ENCODE measurements at regions not wholly inside any gene's neighbourhood (a gene's known extent, or its start where the extent isn't known, plus 50 kb on each side); places are given as distances from the start of the nearest gene placed in this dataset.
"Not testable (repeated sequence)": the region's sequence is repeated elsewhere in the genome, so short reads cannot be mapped to it uniquely, and the experiment has no call there.

DNA sequence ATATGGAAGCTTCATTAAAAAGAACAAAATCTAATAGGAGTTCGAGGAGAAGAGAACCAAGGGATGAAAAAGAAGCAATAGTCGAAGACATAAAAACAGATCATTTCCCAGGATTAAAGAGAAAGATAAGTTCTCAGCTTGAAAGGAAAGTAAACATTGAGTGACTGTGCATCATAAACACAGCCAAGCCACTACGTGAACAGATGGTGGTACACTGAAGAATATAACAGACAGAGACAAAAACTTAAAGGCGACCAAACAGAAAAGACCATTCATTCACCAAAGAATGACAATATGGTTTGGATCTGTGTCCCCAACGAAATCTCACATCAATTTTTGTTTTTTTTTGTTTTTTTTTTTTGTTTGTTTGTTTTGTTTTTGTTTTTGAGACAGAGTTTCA is 210.8 kb upstream of the LINGO1 start:
- DNase-seq, result no peak

DNA sequence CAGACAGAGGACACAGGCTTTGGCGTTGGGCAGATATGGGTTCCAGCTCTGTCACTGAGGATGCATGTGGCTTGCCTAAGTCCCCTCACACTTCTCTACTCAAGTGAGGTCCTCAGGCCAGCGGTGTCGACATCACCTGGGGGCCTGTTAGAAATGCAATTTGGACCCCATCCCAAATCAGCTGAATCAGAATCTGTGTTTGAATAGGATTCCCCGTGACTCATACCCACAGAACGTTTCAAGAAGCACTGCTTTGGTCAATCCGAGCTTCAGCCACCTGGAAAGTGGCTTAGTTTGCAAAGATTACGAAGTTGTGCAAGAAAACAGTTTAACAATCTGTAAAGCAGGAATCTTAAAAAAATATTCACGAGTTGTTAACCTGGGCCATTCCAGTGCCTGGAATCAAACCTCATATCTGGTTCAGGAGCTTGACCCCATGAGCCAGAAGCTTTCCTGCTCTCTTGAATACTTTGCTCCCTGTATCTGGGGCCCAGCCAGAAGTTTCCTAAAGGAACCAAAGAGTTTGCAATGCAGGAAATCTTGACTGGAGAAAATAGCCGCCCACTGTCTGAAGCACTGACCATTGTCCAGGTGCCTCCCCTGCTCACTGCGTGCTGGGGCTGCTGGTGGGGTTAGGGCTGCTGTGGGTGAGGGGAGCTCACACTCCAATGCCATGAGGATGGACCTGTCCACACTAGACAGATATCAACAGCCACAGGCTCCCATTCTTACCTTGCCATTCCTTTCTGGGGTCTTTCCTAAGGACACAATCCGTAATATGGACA is 208.5 kb upstream of the LINGO1 start:
- DNase-seq, result no peak

DNA sequence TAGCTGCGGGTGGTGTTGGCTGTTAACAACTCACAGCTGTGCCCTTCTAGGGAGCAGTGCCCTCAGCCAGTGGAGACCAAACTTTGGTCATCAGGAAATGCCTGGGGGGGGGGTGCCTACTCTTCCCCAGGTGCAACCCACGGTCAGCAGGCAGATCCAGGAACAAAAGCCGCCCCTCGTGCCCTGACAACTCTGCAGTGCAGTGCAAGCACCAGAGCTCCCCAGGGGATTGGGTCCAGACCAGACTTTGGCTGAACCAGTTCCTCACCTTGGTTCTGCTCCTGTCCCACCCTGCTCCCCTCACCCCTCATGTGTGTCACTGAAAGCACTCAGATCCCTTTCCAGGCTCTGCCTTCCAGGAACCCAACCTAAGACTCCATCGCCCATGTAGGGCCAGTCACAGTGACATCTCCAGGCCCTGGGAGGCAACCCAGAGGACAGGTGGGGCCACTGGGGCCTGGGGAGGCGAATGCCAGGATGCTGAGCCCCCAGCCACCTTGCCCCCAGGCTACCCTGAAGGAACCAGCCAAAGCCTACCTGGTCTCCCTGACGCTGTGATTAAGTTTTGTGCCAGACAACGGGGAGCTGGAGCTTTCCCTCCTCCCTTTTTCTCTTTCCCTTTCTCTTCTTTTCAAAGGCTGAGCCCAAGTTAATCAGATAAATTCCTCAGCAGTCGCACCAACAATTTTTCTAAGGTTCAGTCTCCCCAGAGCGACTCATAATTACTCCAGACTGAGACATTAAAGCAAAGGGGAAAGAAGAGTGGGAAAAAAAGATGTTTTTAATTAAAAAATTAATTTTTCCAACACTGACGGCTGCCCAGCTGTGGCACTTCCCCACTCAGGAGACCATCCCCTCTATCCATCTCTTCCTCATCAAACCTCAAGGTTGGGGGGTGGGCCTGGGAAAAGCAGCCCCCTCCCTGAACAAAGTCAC is 207.5 kb upstream of the LINGO1 start:
- DNase-seq, result no peak

DNA sequence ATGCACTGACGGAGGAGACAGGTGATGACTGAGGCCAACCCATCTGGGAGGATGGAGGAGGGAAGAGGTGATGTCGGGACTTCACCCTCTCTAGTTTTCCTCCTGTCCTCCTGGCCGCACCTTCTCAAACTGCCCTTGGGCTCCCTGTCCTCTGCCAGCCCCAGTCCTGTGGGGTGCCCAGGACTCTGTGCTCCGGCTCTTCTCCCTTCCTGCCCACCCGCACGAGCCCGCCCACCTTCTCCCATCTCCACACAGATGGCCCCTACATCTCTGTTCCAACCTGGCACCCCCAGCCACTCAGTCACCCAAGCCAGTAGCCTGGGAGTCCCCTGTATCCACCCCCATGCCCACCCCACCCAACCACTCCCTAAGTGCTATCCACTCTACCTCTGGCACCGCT is 206.7 kb upstream of the LINGO1 start:
- no peak for DNase-seq

DNA sequence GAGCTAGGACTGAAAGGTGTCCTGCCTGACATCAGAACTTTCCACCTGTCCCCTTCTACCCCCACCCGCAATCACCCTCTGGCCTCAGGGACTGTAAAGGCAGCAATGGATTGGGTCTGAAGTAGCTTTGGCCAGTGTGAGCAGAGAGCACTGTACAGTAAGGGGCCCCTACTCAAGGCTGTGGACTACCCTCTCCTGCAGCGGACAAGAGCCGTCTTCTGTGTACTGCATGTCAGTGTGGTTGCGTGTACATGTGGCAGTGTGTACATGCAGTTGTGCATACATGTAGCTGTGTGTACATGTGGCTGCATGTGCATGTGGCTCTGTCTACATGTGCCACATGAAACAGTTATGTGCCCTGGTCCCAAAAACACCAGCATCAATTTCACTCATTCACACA is 205.9 kb upstream of the LINGO1 start:
- DNase-seq, result no peak

DNA sequence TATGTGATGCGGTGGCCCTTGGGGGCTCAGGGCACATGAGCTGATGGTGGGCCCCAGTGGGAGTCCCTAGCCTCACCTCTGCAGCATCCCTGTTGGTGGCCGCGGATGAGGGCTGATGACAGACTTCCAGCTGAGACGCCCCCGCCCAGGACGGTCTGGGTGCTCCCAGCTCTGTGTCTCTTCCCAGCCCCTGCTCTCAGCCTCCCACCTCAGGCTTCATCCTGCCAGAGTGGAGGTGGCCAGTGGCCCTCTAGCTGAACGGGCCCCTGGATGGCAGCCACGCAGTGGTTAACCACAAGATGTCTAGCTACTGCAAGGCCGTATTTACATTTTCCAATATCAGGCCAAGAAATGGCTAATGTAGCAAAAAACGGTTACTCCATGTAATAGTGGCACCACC is 205.3 kb upstream of the LINGO1 start:
- DNase-seq, result no peak

DNA sequence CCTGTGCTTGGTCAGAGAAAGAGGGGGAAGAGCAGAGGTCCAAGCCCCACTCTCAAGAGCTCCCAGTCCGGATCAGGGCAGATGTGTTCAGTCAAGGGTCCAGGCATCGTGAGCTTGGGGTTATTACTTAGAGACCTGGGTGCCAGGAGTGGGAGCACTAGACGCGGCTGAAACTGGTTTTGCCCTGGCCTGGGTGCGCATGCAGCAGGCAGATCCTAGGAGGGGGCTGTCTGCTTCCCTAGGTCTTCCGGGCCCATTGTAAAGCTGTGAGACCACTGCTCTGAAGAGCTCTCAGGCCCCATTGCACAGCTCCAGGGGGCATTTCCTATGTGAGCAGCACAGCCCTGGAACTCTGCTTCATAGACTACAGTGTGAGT is 204.9 kb upstream of the LINGO1 start:
- DNase-seq, result no peak

DNA sequence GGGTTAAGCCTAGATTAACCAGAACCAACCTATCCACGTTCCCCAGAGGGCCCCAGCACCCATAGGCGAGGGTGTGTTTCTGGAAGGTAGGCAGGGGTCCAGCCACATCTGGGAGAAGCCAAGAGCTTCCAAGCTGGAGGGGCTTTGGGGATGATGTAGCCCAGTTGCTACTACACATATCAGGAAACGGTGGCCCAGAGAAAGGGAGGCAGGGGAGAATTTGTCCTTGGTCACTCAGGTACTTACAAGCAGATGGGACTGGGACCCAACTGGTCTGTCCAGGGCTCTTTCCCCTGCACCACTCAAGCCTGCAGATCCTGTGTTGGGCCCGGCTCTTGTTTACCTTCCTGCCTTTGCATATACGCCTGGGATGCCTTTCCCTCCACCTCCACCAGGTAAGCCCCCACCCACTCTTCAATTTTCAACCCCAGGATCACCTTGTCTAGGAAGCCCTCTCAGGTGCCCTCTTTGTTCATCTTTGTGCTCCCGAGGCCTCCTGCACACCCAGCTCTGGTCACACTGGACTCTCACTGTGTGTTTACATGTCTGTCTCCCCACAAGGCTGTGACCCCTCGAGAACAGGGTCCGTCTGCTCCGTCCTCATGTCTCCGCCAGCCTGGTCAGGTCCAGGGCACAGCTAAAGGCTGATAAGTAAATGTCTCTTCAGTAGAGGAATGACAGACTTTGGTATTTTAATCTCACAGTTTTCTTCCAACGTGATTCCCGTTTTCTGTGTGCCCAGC is 204.4 kb upstream of the LINGO1 start:
- DNase-seq, result no peak

DNA sequence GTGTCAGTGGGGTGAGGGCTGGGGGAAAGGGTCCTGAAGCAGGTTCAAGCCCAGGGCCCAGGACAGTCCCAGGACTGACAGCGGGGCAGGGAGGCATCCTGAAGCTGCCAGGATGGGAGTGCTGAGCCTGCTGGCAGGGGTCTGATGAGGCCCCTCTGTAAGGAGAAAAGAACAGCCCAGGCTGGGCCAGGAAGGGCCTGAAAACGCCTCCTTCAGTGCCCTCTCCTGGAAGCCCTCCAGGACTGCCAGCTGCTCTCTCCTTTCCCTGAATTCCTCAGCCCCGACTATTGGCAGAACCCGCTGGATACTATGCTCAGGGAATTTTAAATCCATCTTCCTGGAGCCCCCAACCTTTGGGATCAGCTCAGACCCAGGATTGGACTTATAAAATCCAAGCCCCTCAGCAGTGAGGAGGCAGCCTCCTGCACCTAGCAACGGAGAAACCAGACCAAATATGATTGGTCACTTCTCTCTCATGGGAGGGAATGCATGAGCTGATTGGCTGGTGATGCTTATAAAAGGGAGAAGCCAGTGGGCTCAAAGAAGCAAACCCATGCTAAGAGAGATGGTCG is 203.5 kb upstream of the LINGO1 start:
- DNase-seq, result no peak

DNA sequence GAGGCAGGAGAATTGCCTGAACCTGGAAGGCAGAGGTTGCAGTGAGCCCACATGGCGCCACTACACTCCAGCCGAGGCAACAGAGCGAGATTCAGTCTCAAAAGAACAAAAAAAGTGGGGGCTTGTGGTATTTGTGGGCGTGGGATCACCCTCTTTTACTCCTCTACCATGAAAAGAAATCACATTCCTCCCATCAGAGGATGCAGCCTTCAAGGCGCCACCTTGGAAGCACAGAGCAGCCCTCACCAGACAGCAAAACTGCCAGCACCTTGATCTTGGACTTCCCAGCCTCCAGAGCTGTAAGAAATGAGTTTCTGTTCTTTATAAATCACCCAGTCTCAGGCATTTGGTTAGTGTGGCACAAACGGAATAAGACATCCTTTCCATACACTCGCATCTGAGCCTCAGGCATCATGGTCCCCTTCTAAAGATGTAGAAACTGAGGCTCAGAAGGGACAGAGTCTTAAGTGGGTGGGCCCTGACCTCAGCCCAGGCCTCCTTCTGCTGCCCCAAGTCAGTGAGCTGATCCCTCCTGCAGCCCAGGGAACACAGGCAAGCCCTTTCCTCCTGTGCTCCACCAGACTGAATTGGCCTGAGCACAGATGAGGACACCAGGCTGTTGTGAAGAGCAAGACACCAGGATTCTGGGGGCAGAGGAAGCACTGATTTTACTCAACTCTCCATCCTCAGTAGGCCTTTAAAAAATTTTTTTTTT is 201.7 kb upstream of the LINGO1 start:
- no peak for DNase-seq

DNA sequence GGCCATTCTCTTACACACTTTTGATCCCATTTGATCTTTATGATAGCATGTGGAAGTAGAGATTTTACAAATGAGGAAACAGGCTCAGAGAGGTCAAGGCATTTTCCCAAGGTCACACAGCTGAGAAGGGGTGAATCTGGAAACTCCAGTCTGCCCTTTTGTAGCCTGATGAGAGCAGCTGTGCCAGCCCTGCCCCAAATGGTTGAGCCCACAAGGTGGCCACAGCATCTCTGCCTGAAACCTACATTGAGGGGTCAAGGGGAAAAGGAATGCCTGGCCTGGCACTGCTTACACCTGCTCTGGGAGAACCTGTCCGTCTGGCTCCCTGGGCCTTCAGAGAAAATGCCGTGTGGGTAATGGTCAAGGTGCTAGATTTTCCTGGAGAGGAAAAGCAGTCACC is 200.2 kb upstream of the LINGO1 start:
- no peak for DNase-seq

DNA sequence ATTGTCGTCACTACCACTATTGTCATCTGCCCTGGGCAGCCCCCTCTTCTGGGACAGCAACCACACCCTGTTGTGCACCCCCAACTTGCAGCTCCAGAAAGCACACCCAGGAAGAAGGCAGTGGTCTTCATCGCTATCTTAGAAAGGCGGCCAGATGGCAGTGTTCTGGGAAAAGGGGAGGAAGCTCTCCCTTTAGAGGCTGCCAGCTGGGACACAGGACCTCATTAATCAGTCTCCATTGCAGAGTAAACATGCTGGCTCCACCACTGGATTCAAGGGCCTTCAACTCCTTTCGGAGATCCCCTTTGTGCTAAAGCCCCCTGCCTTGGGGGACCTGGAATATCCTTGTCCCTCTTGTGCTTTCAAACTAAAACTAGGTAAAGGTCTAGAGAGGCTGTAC is 199.3 kb upstream of the LINGO1 start:
- DNase-seq, result no peak

DNA sequence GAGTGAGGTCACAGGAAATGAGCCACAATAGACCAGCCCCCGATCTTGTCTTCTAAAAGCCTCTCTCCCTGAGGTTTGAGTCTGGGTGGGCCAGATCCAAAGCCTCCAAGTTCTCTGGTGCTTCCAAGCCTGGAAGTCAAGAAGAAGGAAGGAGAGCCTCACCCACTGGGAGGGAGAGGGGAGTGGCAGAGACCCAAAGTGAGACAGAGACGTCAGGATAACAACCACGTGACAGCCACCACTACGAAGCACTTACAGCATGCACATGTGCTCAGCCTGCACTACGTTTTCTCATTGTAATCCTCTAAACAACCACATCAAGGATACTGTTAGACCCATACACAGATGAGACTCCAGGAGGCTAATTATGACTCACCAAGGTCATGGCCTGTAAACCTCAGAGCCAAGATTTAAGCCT is 197.3 kb upstream of the LINGO1 start:
- DNase-seq, result no peak

DNA sequence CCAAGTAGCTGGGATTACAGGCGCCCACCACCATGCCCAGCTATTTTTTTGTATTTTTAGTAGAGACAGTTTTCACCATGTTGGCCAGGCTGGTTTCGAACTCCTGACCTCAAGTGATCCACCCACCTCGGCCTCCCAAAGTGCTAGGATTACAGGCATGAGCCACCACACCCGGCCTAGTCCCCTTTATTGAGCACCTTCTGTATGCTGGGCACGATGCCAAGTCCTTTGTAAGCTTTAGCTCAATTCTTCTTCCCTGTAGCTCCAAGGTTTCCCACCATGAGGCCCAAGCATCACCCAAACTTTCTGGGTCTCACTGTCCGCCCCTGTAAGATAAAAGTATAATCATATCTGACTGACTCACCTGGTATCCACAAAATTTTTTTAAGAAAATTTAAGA is 196.6 kb upstream of the LINGO1 start:
- DNase-seq, result not testable (repeated sequence)

DNA sequence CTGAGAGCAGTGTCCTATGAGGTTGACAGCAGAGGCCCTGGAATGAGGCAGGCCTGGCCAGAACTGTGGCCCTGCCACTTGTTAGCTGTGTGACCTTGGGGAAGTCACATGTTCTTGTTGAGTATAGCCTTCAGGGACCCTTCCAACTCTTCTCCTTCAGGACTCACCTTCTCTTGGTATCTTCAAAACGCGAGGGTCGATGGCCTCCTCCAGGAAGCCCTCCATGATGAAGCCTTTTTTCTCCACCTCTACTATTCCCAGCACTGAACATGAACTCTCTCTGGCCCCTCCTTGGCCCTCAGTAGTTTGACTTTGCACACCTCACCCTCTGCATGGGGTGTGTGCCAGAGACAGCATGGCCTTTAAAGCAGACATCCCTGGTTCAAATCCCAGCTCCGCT is 195.1 kb upstream of the LINGO1 start:
- DNase-seq, result no peak

DNA sequence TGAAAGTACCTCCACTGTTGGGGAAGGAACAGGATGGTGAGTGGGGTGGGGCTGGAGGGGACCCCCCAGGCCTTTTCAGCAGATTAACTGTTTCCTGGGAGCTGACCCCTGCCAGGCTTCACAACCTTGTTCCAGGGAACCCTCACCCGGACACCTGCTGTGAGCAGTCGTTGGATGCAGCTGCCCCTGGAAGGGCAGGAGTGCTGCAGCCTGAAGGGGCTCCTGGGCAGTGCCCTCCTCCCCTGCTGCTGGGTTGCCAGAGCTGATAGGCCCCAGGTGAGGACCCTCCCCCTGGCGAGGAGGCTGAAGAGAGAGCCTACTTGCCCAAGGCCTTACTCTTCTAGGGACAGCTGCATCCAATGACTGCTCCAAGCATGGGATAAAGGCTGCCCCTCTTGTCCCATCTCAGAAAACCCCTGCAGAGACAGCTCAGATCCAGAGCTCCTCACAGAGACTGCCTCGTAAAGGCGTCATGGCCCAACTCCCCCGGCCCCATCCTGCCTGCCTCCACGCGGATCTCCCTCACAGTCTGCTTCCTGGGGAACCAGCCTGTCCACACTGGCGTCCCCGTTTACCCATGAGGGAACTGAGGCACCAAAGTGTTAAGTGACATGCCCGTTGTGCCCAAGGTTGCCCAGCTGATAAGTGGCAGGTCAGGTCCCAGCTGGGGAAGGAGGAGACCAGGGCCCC is 193.4 kb upstream of the LINGO1 start:
- no peak for DNase-seq

DNA sequence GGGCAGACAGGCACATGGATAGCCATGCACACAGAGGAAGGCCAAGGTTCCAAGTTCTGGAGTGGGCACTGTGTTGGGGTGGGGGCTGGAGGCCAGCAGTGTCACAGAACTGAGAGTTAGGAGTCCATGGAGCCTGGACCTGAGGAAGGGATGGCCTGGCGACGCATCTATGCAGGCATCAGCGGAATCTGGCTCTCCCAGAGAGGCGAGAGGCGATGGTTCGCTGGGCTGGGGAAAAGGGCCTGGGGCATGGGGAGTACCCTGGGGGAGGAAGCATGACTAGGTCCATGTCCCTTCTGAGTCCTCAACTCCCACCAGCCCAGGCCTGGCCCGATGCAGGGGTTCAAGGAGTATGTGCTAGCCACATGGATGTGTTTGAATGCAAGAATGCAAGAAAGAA is 192.8 kb upstream of the LINGO1 start:
- DNase-seq, result no peak

DNA sequence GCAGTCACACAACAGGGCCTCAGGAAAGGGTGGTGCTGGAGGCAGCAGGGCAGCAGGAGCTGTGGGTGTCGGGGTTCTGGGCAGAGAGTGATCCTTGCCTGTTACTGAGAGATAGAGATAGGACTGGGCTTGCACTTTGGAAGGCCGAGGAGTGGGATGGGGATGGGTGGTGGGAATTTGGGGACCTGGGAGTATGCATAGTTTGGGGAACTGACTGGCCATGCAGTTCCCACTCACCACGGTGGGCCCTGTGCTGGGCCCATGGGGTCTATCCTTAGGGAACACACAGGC is 192.5 kb upstream of the LINGO1 start:
- DNase-seq, result no peak

DNA sequence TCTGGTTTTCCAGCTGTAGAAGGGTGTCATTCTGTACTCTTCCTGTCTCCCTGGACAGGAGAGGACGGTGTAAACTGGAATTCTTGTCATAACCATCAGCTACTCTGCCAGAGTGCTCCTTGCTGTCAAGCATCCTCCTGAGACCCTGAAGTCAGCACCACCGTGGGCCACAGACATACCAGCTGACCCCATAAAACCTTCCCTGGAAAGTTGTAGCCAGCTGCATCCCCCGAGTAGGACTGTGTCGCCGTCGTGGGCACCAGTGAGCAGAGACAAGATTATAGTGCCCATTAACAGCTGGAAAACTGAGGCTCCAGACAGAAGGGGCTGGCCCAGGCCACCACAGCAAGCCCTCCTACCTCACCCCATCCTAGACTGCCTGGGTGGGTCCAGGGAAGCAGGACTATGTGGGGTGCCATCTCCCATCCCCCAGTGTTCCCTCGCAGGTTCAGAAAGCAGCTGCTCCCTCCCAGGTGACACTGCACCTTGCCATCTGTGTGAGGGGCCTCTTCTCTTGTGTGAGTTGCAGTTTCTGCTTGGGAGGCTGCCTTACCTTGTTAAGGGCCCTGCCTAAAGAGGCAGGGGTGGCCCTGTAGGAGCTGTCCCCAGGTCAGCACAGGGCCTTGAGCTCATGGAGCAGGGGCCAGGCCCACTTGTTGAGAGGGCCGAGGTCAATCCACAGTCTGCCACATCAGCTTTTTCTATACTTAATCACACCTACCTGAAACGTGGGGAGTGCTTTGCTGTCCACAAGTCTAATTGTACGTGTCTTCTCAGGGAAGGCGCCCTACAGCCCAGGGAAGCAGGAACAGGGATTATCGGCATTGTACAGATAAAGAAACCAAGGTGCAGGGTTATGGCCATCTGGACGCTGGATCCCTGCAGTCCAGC is 191.9 kb upstream of the LINGO1 start:
- no peak for DNase-seq

DNA sequence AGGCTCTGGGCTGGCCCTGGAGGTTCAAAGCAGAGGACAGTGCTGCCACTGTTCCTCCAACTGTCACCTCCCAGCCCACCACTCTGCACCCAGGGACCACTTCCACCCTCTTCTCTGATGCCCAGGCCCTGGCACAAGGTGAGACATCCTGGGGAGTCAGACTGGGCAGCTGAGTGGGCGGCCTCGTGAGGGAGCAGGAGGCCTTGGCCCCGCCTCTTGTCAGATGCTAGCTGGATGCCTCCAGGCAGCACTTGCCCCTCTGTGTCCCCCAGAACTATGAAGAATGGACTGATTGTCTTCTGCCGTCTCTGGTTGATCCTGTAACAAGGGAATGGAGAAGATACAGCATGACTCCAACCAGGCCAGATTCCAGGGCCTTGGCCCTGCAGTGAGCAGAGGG is 191.0 kb upstream of the LINGO1 start:
- no peak for DNase-seq

Measured in amygdala (tissue), 56 donors.